T-helper 2 cell treated with Interferon-gamma antibody and Interleukin-4, amounts not matched to agents 5 μg/mL and 100 μg/mL, for 36 hours (primary cell): ENCODE measurements at regions not wholly inside any gene's neighbourhood (a gene's known extent, or its start where the extent isn't known, plus 50 kb on each side); places are given as distances from the start of the nearest gene placed in this dataset.

Source experiments
- DNase-seq: peaks from one replicate; pipeline ENCODE4 v3.0.0; 2021; ENCODE audit warnings: low spot score
- H3K27ac Mint-ChIP-seq: one replicate; pipeline ENCODE4 v1.8.0; 2021; ENCODE audit warnings: mild to moderate bottlenecking, mixed read lengths
- H3K27me3 Mint-ChIP-seq: one replicate; pipeline ENCODE4 v1.8.0; 2021; ENCODE audit warnings: low read depth, mixed read lengths
- H3K36me3 Mint-ChIP-seq: one replicate; pipeline ENCODE4 v1.8.0; 2021; ENCODE audit warnings: low read depth, mixed read lengths
- H3K4me1 Mint-ChIP-seq: one replicate; pipeline ENCODE4 v1.8.0; 2021; ENCODE audit warnings: low read depth, mixed read lengths
- H3K4me3 Mint-ChIP-seq: one replicate; pipeline ENCODE4 v1.8.0; 2022; ENCODE audit warnings: mild to moderate bottlenecking, moderate library complexity, mixed read lengths
- H3K9me3 Mint-ChIP-seq: one replicate; pipeline ENCODE4 v1.8.0; 2021; ENCODE audit warnings: mixed read lengths

- Mint-ChIP-seq H3K27me3 (peaks cover 27% of the 10 kb centered on the region), H3K4me3 (no peak overlapping the region), H3K9me3 (no peaks in the 10 kb centered on the region)
Measured at GRCh38 chr3:193848547-193848946, 255.5 kb downstream of the OPA1 start.

GRCh38 chr3:193850084-193850619 lies 257.1 kb downstream of the OPA1 start:
- Mint-ChIP-seq H3K36me3 (no peaks in the 10 kb centered on the region), H3K9me3 (no peaks in the 10 kb centered on the region), H3K27ac (no peak overlapping the region), H3K27me3 (peaks cover 19% of the 10 kb centered on the region), H3K4me1 (peaks cover 2% of the 10 kb centered on the region), H3K4me3 (no peak overlapping the region)
- no peak for DNase-seq

More at GRCh38 chr3:193848547-193848946, 255.5 kb downstream of the OPA1 start:
- Mint-ChIP-seq H3K4me1 (peaks cover 2% of the 10 kb centered on the region), H3K36me3 (no peaks in the 10 kb centered on the region), H3K27ac (no peak overlapping the region)
- DNase-seq: no peak

DNA sequence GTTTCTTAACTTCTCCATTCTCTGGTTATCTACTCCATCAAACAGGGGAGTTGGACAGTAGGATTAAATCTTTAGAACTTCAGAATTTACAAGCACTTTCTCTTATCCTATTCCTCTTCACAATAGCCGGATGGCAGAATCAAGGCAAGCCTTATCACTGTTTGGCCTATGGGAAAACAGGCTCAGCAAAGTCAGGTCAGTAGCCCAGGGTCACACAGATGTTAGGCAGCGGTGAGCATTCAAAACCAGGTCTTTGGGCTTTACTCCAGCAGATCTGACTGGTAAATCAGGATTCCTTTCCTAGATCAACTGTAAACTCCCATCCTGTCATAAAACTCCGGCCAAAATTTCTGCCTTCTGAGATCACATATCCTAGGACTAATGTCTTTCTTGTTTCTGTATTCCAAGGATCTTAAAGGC lies 258.4 kb downstream of the OPA1 start:
- Mint-ChIP-seq H3K4me3 (no peak overlapping the region), H3K4me1 (no peaks in the 10 kb centered on the region), H3K9me3 (no peaks in the 10 kb centered on the region), H3K36me3 (no peaks in the 10 kb centered on the region), H3K27me3 (peaks cover 19% of the 10 kb centered on the region), H3K27ac (no peak overlapping the region)
- no peak for DNase-seq

DNA sequence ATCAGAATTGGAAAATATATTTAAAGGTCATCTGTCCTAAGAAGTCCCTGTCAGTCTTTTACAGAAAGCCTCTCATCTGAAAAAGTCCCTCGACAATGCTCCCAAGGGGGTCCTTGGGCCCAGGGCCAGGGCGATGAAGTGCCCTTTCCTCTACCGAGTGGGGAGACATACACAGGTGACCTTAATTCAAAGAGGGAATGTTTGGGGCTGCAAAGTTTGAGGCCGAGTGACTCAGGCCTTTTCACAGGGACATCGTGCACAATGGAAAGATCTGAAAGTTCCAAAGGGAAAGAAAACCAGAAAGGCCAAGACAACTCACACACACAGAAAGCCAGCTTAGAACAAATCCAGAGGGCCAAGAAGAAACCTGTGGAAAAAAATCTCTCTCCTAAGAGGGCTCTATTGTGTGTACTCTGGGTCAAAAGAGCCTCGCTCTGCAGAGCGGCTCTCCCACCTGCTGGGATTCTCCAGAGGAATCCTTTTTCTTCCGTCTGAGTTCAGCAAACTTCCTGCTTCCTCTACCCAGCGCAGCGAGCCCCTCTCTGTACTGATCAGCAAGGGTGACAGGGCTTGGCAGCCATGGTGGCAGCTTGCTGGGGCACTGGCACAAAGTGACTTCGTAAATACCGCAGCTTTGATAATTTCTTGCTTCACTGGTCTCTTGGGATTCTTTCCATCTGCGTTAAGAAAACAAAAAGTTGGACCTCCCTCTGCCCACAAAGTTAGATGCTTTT lies 259.1 kb downstream of the OPA1 start:
- no peak overlapping the region for H3K4me3 Mint-ChIP-seq
- H3K9me3 Mint-ChIP-seq: no peaks in the 10 kb centered on the region
- H3K4me1 Mint-ChIP-seq: no peaks in the 10 kb centered on the region
- no peak for DNase-seq
- no peak overlapping the region for H3K27ac Mint-ChIP-seq
- peaks cover 14% of the 10 kb centered on the region for H3K27me3 Mint-ChIP-seq
- no peaks in the 10 kb centered on the region for H3K36me3 Mint-ChIP-seq

DNA sequence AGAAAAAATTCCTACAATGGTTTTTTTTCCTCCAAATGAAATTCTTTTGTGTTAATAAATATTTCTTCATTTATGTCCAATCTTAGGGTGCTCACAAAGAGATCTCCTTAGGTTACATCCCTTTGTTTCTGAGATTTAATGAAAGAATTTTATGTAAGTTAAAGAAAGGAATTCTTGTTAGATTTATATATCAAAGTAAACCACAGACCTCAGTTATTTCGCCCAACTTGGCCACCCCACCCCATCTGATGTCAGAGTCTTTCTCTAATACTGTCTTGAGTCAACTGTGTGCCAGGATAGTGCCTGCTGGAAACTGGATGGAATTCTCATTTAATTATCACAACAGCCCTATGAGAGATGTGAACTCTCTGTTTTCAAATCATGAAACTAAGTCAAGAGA lies 259.9 kb downstream of the OPA1 start:
- no peak overlapping the region for H3K27ac Mint-ChIP-seq
- peaks cover 14% of the 10 kb centered on the region for H3K27me3 Mint-ChIP-seq
- no peak for DNase-seq
- H3K4me3 Mint-ChIP-seq: no peak overlapping the region
- no peaks in the 10 kb centered on the region for H3K4me1 Mint-ChIP-seq
- no peaks in the 10 kb centered on the region for H3K9me3 Mint-ChIP-seq
- H3K36me3 Mint-ChIP-seq: no peaks in the 10 kb centered on the region

DNA sequence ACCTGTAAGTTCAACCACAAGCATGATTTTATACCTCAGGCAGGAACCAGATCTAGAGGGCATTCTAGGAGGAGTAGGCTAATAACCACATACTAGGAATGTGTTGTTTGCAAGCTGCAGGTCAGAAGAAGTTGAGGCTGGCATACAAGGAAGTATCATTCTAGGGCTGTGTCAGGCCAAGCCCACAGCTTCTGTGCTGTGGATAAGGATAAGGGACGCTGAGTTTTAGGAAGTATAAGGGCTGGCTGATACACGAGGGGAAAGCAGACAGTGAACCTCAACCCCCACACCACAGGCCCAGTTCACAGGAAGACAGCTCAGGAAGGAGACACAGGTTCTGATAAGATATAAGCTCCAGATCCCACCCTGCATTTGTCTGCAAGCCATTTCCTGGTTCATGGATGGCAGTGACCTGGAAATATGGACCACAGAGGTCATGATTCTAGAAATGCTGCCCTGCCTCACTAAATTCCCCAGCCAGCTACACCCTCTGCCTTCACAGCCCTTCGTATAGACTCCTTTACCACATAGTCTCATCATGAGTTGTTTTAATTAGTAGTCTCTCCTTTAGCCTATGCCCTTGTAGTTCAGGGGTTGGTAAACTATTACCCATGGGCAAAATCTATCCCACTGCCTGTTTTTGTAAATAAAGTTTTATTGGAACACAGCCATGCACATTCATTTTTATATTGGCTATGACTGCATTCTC lies 260.7 kb downstream of the OPA1 start:
- Mint-ChIP-seq H3K36me3 (no peaks in the 10 kb centered on the region), H3K9me3 (no peaks in the 10 kb centered on the region), H3K27me3 (peaks cover 14% of the 10 kb centered on the region), H3K27ac (no peak overlapping the region), H3K4me3 (no peak overlapping the region), H3K4me1 (no peaks in the 10 kb centered on the region)
- no peak for DNase-seq

DNA sequence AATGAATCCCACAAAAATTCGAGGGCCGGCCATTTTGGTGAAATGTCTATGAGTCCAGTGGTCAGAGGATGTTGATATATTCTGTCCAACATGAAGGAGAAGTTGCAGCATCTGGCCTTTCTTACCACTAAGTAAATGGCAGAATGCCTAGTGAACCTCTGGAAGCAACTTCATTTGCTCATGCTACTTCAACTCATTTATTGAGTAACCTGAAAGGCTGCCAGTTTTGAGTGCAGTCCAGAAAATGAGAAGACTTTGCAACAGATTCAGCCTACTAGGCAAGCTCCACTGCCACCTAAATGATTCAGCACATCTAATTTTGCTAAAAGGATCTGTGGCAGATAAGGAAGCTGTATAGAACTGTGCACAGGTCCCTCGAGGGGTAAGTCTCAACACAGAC lies 265.0 kb downstream of the OPA1 start:
- peaks cover 28% of the 10 kb centered on the region for H3K27me3 Mint-ChIP-seq
- H3K4me1 Mint-ChIP-seq: no peaks in the 10 kb centered on the region
- no peak overlapping the region for H3K4me3 Mint-ChIP-seq
- no peaks in the 10 kb centered on the region for H3K9me3 Mint-ChIP-seq
- no peak overlapping the region for H3K27ac Mint-ChIP-seq
- DNase-seq: no peak
- H3K36me3 Mint-ChIP-seq: no peaks in the 10 kb centered on the region

DNA sequence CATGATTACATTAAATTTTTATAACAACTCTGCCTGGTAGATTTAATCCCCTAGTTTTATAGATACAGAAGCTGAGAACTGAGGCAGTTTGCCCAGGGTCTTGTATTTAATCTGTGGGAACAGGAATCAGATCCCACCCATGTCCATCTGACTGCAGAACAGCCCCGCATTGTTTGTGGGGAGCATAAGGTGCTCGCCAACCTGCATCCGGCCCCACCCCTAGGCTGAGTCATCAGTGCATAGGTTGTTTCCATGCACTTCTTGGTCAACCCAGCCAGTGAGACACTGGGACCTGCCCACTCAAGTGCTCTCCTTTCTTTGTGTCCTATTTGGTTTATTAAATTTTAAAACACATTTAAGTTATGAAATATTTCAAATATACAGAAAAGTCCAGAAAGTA lies 266.2 kb downstream of the OPA1 start:
- no peak for DNase-seq
- Mint-ChIP-seq H3K27ac (no peak overlapping the region), H3K36me3 (no peaks in the 10 kb centered on the region), H3K4me3 (no peak overlapping the region), H3K9me3 (no peaks in the 10 kb centered on the region), H3K27me3 (peaks cover 25% of the 10 kb centered on the region), H3K4me1 (no peaks in the 10 kb centered on the region)

DNA sequence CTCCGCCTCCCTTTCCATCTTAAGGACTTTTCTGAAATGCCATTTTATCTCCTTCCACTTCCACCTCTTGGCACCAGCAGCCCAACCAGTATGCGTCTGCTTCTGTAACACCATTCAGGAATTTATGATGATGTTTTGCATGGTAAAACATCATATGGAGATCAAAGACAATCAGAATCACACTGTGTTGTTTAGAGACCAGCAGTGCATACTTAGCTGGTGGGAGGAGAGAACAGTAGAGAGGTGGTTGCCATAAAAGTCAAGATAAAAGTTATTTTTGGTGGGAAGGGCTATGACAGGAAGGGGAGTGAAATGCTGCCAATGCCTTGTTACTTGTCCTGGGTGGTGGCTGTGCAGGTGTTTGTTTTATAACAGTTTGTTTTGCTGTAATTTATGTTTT lies 268.0 kb downstream of the OPA1 start:
- no peaks in the 10 kb centered on the region for H3K9me3 Mint-ChIP-seq
- no peak for DNase-seq
- no peaks in the 10 kb centered on the region for H3K36me3 Mint-ChIP-seq
- H3K4me1 Mint-ChIP-seq: peaks cover 3% of the 10 kb centered on the region
- no peak overlapping the region for H3K4me3 Mint-ChIP-seq
- H3K27ac Mint-ChIP-seq: no peak overlapping the region
- H3K27me3 Mint-ChIP-seq: peaks cover 22% of the 10 kb centered on the region

DNA sequence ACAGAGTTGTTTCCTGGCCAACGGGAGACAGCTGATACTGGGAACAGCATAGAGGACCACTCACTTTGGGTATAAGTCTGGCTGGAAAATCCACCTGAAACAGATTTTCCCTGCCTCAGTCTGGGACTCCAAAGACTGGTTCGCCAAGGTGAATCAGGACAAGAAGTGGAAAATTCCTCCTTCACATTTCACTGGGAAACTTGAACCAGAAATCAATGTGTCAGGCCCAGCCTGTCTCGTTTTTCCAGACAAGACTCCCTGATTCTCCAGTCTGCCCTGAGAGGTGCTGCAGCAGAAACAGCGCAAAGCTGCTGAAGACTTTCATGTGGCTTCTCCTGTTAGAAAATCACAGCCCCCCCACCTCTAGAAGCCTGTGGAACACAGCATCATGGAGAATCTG lies 269.8 kb downstream of the OPA1 start:
- no peaks in the 10 kb centered on the region for H3K9me3 Mint-ChIP-seq
- H3K27me3 Mint-ChIP-seq: peaks cover 34% of the 10 kb centered on the region
- no peak overlapping the region for H3K4me3 Mint-ChIP-seq
- DNase-seq: no peak
- peaks cover 3% of the 10 kb centered on the region for H3K4me1 Mint-ChIP-seq
- no peaks in the 10 kb centered on the region for H3K36me3 Mint-ChIP-seq
- no peak overlapping the region for H3K27ac Mint-ChIP-seq

DNA sequence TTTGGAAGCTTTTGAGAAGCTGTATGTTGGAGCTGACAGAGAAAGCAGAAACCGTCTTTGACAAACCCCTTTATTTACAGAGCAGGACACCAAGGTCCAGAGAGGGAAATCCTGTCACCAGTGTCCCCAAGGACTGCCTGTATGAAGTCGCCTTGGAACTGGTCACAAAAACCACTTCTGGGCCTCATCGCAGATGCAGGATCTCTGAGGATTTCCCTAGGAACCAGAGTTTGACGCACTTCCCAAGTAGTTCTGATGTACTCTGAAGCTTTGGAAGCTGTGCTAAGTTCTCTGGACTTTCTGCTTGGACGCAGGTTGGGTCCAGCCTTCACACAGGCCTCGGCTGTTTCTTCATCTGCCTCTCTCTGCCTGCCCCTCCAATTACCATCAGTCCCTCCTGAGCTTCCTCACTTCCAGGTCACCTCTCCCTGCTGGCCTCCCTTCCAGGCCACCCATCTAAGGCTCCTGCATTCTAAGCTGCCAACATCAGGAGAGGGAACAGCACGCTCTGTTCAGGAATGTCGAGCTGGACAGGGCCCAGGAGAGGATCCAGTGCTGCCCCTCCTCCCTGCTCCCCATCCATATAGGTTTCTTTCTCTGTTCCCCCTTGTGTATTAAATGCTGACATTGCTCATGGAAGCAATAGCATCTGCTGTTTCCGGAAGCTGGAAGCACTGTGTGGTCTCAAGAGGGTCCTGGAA lies 270.8 kb downstream of the OPA1 start:
- H3K27me3 Mint-ChIP-seq: peaks cover 42% of the 10 kb centered on the region
- no peak for DNase-seq
- H3K4me1 Mint-ChIP-seq: peaks cover 3% of the 10 kb centered on the region
- H3K9me3 Mint-ChIP-seq: no peaks in the 10 kb centered on the region
- H3K27ac Mint-ChIP-seq: no peak overlapping the region
- H3K4me3 Mint-ChIP-seq: no peak overlapping the region
- H3K36me3 Mint-ChIP-seq: no peaks in the 10 kb centered on the region

GRCh38 chr3:193865339-193865738 lies 270.6 kb upstream of the HES1 start:
- Mint-ChIP-seq H3K4me1 (peaks cover 5% of the 10 kb centered on the region), H3K4me3 (no peak overlapping the region), H3K36me3 (no peaks in the 10 kb centered on the region), H3K27me3 (peaks cover 48% of the 10 kb centered on the region), H3K9me3 (no peaks in the 10 kb centered on the region), H3K27ac (no peak overlapping the region)
- no peak for DNase-seq

- DNase-seq: no peak
- H3K4me1 Mint-ChIP-seq: peaks cover 5% of the 10 kb centered on the region
- no peaks in the 10 kb centered on the region for H3K36me3 Mint-ChIP-seq
- H3K27me3 Mint-ChIP-seq: peaks cover 52% of the 10 kb centered on the region
- H3K4me3 Mint-ChIP-seq: no peak overlapping the region
- no peaks in the 10 kb centered on the region for H3K9me3 Mint-ChIP-seq
- no peak overlapping the region for H3K27ac Mint-ChIP-seq
Measured at GRCh38 chr3:193865896-193866480, 270.0 kb upstream of the HES1 start.

DNA sequence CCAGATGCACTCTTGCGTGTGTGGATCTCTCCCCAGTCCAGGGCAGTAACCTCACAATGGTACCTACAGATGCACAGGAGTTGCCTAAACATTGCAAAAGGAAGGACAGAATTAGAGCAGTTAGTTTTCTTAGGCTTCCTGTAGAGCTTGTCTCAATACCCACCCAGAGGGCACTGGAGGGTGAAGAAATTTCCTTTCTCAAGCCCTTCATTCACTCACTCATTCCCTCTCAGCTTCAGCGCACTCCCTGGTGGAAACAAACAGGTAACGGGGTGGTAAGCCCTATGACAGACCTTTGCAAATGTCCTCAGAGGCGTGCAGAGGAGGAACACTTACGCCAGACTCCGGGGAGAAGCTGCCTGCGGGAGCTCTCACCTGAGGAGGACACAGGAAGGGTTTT lies 267.4 kb upstream of the HES1 start:
- Mint-ChIP-seq H3K9me3 (no peaks in the 10 kb centered on the region), H3K36me3 (no peaks in the 10 kb centered on the region), H3K4me3 (no peak overlapping the region), H3K4me1 (peaks cover 5% of the 10 kb centered on the region), H3K27me3 (peaks cover 45% of the 10 kb centered on the region), H3K27ac (no peak overlapping the region)
- no peak for DNase-seq
